HG02623 (cell line): ENCODE measurements at regions not wholly inside any gene's neighbourhood (a gene's known extent, or its start where the extent isn't known, plus 50 kb on each side); places are given as distances from the start of the nearest gene placed in this dataset.

Experiments
- ATAC-seq: cut with Tn5 transposase; IDR thresholded peaks from one replicate; pipeline ENCODE4 v1.9.1; 2021; ENCODE audit warnings: moderate library complexity; ENCODE audit not compliant: unreplicated experiment

GRCh38 chr6:168837254-168838036, 396.5 kb downstream of the SMOC2 start:
- no peak for ATAC-seq

- ATAC-seq: no peak
Observed at GRCh38 chr6:168835991-168836390, 395.0 kb downstream of the SMOC2 start.

DNA sequence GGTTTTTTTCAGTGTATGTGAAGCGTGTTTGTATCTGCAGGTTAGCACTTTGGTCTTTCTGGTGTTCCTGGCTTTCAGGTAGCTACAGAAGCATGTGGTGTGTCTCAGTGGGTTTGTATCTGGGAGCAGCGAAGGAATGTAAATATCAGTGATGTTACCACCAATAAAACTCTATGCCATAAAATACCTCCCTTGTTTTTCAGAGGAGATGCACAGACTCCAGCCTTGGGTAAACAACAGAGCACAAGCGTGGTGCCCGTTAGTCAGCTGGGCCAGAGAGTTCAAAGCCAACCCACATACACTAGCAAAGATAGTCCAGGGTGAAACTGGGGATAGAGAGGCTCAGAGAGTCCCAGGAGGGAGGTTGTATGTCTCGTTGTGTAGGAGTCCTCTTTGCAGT, 393.8 kb downstream of the SMOC2 start:
- no peak for ATAC-seq

DNA sequence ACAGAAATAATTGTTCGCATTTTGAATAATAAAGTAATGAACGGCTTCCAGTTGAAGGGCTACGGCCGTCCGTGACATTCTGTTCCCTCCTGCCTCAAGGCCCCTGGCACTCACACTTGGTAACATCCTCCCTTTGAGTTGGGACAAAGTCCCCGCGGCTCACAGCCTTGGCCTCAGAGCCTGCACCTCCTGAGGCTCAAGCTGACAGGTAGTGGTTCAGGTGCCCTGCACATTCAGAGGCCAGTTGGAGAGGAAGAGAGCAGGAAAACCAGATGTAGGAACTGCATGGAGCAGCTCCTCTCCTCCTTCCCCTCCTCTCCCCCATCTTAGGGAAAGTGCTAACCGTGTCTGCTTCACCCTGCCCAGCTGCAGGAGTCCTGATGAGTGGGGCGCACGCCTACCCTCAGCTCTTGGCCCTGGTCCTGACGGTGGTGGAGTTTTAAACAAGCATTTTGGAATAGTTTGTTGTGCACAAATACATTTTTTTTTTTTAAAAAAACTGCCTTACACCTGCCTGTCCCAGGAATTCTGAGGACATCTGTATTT, 393.1 kb downstream of the SMOC2 start:
- no peak for ATAC-seq

GRCh38 chr6:168828800-168829199, 387.8 kb downstream of the SMOC2 start:
- ATAC-seq: no peak

- ATAC-seq: no peak
Observed at GRCh38 chr6:168828035-168828434, 387.1 kb downstream of the SMOC2 start.

DNA sequence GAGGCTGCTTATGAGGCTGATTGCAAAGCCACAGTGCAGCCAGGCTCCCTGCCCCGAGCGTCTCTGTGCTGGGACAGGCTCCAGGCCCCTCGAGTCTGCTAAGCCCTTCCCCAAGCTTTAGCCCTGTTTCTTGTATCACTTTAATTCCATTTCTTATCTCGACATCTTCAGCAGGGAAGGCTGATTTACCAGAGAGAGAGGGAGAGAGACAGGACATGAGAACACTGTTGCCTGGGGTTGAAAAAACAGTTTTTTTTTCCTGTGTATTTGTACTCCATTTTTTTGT, 386.5 kb downstream of the SMOC2 start:
- no peak for ATAC-seq

- no peak for ATAC-seq
Observed at GRCh38 chr6:168826726-168827585, 386.0 kb downstream of the SMOC2 start.

DNA sequence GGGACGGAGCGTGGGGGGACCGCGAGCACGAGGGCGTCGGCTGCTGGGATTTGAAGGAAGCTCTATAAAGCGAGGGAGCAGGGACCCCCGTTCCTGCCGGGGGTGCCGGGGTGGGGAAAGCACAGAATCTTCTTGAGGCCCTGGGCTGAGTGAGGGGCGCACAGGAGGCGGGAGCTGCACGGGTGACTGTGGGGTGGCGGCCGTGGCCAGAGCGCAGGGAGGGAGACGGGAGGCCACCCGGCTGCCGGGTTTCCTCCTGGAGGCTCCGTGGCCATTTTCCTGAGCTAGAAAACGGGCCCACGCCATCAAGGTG, 385.1 kb downstream of the SMOC2 start:
- no peak for ATAC-seq

DNA sequence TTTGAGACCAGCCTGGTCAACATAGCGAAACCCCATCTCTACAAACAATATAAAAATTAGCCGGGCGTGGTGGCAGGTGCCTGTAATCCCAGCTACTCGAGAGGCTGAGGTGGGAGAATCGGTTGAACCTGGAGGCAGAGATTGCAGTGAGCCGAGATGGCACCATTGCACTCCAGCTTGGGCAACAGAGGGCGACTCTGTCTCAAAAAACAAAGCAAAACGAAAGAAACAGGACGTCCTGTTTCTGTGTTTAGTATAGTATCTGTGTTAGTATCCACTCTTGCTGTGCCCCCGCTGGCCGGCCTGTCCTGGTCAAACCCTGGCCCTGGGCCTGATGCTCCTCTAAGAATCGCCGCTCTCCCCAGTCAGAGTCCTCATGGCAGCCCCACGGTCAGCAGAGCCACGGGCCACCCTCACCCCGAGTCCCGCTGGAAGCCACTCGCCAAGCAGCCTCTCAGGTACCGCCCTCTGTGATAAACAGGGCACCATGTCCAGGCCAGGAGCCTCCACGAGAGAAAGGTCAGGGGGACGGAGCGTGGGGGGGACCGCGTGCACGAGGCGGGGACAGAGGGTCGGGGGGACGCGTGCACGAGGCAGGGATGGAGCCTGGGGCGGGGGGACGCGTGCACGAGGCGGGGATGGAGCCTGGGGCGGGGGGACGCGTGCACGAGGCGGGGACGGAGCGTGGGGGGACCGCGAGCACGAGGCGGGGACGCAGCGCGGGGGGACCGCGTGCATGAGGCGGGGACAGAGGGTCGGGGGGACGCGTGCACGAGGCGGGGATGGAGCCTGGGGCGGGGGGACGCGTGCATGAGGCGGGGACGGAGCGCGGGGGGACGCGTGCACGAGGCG, 384.5 kb downstream of the SMOC2 start:
- no peak for ATAC-seq

- ATAC-seq: no peak
Observed at GRCh38 chr6:168823397-168824212, 382.6 kb downstream of the SMOC2 start.

- ATAC-seq: no peak
Observed at GRCh38 chr6:168822376-168822775, 381.4 kb downstream of the SMOC2 start.

GRCh38 chr6:168819546-168819945, 378.6 kb downstream of the SMOC2 start:
- ATAC-seq: no peak

DNA sequence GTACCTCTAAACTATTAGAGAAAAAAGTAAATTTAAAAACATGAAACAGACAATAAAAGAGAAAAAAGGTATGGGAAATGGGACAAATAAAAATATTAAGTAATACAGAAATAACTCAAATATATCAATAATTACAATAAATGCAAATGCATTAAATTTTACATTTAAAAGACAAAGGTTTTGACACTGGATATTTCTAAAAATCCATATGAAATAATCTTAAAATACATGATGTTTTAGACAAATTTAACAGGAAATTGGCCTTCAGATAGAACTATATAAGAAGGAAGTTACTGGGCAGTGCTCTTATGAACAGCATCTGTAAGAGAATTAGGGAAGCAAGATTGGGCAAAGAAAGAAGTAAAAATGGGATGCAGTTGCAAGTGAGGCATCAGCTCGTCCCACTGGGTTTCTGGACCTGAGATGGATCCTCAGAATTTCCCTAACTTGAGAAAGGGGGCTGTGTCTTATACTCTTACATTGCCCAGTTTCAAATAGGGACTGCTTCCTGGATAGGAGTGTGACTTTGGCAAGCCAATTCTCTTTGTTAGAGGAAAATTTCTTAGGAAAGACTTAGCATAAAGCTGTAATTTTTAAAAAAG, 376.7 kb downstream of the SMOC2 start:
- ATAC-seq: no peak

DNA sequence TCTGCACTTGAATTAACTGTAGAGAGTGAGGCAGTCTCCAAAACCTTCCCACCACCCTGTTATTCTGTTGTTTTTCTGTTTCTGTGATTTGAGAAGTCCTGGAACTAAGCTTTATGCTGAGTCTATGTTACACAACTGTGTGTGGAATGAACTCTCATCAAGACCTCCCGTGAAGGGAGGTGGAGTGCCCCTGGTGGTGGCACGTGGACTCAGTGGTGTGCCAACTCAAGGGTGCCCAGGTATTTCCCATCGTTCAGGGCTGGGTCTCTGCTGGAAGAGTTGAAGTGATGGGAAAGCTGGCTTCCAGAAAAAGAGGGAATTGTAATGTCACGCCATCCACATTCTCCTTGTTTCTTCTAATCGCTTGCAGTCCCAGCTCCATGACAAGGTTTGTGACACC, 374.2 kb downstream of the SMOC2 start:
- no peak for ATAC-seq

DNA sequence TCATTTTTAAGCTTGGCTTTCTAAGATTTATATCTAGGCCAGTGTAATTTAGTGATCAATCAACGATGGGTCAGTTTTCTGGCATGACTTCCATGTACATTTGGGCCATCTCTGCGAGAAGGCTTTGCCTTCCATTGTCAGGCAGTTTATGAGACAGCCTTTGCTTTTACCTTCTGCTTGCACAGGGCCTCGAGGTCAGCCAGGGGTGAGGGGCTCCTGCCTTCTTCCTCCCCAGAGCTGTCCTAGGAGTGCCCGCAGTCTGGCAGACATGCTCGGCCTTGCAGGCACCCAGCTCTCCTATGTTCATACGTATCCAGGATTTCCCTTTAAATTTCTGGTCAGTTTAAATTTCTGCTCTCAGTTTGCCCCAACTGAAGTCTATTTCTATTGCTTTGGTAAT, 367.2 kb downstream of the SMOC2 start:
- ATAC-seq: no peak

DNA sequence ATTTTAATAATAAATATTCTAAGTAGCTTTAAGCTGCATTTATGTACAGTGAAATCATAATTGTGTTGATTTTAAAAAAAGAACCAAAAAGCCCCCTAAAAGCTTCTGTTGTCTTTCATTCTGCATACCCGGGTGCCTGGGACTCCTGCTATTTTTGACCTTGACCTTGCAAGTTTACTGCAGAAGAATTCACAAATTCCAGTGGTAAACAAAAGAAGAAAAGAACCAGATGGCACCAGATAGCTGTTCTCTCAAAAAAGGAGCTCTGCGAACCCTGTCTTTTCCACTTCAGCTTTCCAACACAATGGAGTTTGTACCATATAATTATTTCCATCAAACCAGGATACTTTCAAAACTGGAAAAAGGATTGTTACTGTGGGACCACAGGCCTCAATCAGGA, 363.3 kb downstream of the SMOC2 start:
- no peak for ATAC-seq

DNA sequence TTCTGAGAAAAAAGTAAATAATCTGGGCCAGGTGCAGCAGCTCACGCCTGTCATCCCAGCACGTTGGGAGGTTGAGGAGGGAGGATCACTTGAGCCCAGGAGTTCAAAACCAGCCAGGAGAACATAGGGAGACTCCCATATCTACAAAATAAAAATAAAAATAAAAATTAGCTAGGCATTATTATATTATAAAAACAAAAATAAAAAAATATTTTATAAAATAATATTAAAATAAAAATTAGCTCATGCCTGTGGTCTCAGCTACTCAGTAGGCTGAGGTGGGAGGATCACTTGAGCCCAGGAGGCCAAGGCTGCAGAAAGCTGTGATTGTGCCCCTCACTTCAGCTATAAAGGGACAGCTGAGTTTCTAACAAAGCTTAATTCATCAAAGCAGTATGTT, 362.9 kb downstream of the SMOC2 start:
- ATAC-seq: no peak

GRCh38 chr6:168799067-168799466, 358.1 kb downstream of the SMOC2 start:
- ATAC-seq: no peak

DNA sequence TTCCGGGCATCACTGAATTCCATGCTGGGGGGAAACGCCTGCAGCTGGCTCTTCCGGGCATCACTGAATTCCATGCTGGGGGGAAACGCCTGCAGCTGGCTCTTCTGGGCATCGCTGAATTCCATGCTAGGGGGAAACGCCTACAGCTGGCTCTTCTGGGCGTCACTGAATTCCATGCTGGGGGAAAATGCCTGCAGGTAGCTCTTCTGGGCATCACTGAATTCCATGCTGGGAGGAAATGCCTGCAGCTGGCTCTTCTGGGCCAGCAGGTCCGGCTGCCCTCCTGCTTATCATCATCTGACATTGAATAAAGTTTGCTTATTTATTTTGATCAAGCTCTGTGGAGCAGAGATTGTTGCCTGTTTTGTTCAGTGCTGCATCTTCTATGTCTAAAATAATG, 355.1 kb downstream of the SMOC2 start:
- ATAC-seq: no peak
